ENCODE measurements at regions not wholly inside any gene's neighbourhood (a gene's known extent, or its start where the extent isn't known, plus 50 kb on each side); places are given as distances from the start of the nearest gene placed in this dataset.

DNA sequence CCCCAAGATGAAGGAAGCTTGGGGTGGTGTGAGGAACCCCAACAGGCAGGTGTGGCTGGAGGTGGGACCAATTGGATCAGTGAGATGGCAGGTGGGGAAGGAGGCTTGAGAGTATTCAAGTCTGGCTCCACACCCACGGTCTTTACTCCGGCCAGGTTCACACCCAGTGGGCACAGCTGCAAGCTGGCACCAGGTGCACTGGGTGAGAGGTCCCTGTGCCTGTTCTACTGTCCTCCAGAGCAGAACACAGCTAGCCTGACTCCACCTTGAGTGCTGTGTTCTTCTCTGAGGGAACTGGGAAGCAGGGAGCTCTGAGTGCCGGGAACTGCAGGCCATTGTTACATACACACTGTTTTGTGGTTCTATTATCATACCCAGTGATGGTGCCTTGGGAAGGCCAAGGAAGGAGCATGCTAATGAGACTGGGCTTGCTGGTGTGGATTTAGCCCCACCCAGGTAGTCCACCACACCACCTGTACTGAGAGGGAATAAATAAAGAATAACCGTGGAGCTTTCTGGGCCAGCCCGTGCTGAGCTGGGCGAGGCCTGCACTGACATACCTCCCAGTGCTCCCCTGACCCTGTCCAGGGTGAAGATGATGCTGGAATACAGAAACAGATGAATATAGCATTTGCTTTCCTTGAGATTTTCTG lies 93.4 kb downstream of the ABHD5 start:
- no peak for DNase-seq (ENCODE audit: low read depth)
- H3K4me3 ChIP-seq (ENCODE audit: control insufficient read depth, low read depth, low read length), result no peak overlapping the region
- TF ChIP-seq, protein P1, sequence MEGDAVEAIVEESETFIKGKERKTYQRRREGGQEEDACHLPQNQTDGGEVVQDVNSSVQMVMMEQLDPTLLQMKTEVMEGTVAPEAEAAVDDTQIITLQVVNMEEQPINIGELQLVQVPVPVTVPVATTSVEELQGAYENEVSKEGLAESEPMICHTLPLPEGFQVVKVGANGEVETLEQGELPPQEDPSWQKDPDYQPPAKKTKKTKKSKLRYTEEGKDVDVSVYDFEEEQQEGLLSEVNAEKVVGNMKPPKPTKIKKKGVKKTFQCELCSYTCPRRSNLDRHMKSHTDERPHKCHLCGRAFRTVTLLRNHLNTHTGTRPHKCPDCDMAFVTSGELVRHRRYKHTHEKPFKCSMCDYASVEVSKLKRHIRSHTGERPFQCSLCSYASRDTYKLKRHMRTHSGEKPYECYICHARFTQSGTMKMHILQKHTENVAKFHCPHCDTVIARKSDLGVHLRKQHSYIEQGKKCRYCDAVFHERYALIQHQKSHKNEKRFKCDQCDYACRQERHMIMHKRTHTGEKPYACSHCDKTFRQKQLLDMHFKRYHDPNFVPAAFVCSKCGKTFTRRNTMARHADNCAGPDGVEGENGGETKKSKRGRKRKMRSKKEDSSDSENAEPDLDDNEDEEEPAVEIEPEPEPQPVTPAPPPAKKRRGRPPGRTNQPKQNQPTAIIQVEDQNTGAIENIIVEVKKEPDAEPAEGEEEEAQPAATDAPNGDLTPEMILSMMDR (conservative IDR thresholded peaks at IDR 0.05; ENCODE audit: control insufficient read depth, insufficient read depth, low read depth, low read length), result no peak

DNA sequence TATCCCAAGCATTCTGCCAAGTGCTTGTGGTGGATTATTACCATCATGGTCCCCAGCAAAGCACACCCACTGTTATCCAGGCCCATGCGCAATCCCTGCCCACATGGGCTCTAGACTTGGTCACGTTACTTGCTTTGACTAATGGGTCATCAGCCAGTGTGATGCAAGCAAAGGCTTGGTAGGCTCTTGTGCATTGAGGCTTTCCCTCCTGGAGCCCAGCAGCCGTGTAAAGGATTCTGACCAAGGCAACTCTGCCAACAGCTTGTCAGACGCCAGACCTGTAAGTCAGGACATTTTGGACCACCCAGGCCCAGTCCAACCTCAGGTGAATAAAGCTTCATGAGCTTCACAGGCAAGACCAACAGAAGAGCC lies 93.9 kb downstream of the ABHD5 start:
- no peak overlapping the region for H3K4me3 ChIP-seq (ENCODE audit: control insufficient read depth, low read depth, low read length)
- no peak for DNase-seq (ENCODE audit: low read depth)
- TF ChIP-seq, protein P1 (conservative IDR thresholded peaks at IDR 0.05; ENCODE audit: control insufficient read depth, insufficient read depth, low read depth, low read length), result no peak

DNA sequence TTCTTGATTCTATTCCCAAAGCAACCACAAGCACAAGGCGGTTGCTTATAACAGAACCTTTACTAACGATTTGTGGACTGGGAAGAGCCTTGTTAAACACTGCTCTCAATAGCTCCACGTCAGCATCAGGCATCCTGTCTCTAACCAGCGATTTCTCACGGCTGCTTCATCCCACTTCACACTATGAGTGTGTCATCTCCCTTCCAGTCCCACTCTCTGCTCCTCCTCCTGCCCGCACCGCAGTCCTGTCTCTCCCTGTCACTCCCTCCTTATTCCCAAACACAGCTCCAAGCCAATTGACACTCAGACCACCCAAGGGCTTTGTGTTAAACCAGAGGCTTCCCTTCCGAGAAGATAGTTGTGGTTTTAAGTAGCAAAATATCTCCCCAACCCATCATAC lies 94.8 kb downstream of the ABHD5 start:
- H3K4me3 ChIP-seq (ENCODE audit: control insufficient read depth, low read depth, low read length), result no peak overlapping the region
- DNase-seq (ENCODE audit: low read depth), result peak; percentile 21
- TF ChIP-seq, protein P1 (conservative IDR thresholded peaks at IDR 0.05; ENCODE audit: control insufficient read depth, insufficient read depth, low read depth, low read length), result no peak

DNA sequence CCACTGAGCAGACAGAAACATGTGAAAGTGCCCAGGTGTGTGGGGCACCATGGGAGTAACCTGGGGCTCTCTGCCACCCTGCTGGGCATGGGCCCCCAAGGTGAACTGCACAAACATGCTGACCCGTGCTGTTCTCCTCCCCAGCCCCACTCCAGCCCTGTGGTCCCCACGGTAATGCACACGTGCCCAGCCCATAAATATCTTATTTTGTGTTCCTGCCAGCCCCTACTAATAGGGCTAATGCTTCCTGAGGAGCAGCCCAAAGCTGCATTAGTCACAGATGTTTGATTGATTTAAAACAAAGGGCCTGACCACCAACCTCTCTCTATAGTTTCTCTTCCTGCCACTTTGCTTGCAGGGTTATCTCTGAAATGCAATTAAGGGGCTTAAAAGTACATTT lies 95.4 kb downstream of the ABHD5 start:
- TF ChIP-seq, protein P1 (conservative IDR thresholded peaks at IDR 0.05; ENCODE audit: control insufficient read depth, insufficient read depth, low read depth, low read length), result no peak
- no peak overlapping the region for H3K4me3 ChIP-seq (ENCODE audit: control insufficient read depth, low read depth, low read length)

DNA sequence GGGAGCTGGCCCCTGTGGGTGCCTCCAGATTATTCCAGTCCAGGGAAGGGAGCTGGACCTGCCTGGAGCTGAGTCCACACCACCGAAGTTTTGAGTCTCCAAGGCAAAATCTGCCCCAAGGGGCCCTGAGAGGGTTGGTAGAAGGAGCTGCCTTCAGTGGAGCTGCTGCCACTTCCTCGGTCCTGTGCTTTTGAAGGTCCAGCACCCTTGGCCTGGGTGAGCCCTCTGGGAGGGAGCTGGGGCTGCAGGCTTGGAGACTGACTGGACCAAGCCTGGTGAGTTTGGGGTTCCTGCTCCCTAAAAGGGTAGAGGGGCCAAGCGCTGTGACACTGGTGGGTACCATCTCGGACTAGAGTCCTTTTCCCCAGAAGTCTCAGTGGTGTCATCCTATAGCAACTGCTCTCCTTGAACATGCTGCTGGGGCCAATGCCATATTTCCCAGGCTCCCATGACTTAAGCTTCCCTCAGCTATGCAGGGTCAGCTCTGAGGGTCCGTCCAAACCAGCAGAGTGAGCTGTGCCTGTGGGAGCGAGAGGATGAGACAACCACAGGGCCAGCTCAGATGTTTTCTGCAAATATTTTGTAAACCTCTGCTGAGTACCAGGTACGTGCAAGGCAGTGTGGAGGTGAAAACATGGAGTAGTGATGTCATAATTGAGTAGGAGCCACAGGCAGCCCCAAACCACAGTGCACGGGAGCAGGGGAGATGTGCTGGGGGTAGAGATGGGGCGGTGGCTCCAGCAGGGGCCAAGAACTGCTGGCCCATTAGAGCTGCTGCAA lies 96.0 kb downstream of the ABHD5 start:
- TF ChIP-seq, protein P1 (conservative IDR thresholded peaks at IDR 0.05; ENCODE audit: control insufficient read depth, insufficient read depth, low read depth, low read length), result no peak
- H3K4me3 ChIP-seq (ENCODE audit: control insufficient read depth, low read depth, low read length), result no peak overlapping the region
- no peak for DNase-seq (ENCODE audit: low read depth)

More for the DNA sequence above, 95.4 kb downstream of the ABHD5 start:
- no peak for DNase-seq (ENCODE audit: low read depth)

DNA sequence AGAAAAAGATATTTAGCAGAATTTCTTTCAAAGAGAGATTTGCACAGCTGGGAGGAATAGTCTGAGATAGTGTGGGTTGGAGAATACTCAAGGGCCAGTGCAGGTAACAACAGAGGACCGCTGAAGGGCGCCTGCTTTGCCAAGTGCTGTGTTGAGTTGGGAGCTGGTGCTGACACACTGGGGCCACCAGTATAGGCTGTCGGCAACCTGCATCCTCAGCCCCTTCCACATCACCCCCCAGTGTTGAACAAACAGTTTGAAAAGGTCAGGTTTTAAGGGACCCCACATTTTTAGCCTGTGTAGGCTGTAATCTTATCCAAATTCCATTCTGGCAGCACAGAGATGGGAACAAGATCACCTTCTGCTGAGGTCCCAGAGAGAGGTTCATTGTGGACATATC lies 96.6 kb downstream of the ABHD5 start:
- DNase-seq (ENCODE audit: low read depth), result no peak
- no peak overlapping the region for H3K4me3 ChIP-seq (ENCODE audit: control insufficient read depth, low read depth, low read length)
- TF ChIP-seq, protein P1 (conservative IDR thresholded peaks at IDR 0.05; ENCODE audit: control insufficient read depth, insufficient read depth, low read depth, low read length), result no peak
